Fibroblast of skin of back (primary cell): ENCODE measurements at regions not wholly inside any gene's neighbourhood (a gene's known extent, or its start where the extent isn't known, plus 50 kb on each side); places are given as distances from the start of the nearest gene placed in this dataset.
"Not testable (repeated sequence)": the region's sequence is repeated elsewhere in the genome, so short reads cannot be mapped to it uniquely, and the experiment has no call there.

Source experiments
- DNase-seq: peaks from one replicate; pipeline ENCODE4 v3.0.0-alpha.2; 2013

DNA sequence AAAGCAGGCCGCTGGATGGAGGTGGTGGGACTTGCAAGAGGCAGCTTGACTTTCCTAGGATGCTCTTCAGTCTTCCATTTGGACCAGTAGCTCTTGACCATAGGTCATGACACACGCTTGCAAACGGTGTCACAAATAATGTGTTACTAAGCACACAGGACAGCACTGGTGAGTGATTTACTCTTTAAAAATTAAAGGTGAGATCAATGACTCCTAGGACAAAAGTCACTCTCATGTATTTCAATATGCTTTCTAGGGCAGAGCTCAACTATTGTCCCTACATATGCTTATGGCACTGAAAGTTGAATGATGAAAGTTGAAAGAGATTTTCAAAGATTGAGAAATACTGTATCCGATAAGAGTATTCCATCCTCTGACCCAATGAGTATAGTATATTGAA is 496.7 kb downstream of the EBF1 start:
- no peak for DNase-seq

DNA sequence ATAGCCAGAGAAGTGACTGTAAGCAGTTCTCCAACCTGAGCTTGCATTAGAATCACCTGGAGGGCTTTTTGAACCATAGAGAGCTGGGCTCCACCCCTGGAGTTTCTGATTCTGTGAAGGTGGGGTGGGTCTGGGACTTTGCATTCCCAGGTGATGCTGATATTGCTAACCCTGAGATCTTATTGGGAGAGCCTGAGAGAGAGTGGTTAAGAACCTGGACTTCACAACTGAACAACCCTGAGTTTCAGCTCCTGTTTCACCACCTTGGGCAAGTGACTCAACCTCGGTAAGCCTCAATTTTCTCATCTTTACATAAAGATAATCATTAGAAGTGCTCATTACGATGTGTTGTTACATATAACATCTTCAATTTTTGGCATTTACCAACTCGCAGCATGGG is 498.6 kb downstream of the EBF1 start:
- DNase-seq: no peak

DNA sequence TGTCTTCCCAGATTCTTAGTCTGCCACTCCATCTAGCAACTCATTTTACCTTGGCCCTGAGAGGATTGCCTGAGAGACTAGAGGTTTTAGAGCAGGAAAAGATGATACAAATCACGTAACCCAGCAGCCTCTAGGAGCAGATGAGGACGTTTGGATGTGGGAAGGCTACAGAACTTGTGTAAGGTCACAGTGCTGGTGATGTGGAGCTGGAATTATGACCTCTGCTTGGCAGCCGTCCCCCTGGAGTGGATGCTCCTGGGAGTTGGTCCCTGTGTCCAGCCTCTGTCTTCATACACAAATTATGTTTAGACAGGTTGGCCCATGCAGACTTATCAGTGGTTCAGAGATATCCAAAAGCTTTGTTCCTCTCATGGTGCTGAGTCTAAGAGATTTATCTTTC is 499.0 kb downstream of the EBF1 start:
- no peak for DNase-seq

DNA sequence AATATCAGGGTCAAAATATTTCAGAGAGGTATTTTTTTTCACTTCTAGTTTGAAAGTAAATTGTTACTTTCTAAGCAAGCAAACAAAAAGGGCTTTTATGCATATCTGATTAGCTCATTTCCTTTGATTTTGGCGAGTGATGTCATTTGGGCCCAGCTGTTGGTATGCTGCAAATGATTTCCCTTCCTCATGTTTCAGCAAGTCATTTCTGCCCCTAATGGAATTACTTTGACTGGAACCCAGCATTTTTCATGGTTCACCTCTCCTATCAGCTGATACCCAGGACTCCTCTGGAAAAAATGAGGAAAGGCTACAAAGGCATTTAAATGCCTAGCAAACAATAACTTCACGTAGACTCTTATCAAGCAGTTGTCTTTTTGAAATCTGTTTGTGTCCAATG is 500.6 kb downstream of the EBF1 start:
- peak; percentile 44 for DNase-seq

DNA sequence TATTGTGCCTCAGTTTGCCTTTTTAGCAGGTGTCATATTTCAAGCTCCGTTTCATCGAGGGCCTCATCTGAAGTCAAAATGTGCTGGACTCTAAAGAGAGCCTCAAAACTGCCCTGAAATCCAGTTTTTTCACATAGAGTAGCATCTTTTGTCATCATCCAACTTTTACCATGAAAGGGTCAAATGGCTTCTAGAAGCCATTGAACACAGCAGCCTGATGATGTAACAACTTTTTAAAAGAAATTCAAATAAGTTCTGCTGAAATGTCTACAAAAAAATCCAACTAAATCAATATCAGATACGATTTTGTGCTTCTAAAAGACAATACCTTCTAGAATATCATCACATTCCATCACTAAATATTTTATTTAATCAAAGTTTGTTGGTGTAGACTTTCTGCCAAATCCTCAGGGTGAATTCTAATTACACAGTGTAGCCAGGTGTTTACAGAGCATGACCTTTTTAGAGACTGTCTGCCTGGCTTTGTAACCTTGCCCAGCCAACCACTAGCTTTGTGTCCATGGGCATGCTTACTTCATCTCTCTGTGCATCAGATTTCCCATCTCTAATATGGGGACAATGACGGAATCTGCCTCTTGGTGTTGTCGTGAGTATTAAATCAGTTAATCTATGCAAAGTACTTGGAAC is 505.0 kb downstream of the EBF1 start:
- no peak for DNase-seq

DNA sequence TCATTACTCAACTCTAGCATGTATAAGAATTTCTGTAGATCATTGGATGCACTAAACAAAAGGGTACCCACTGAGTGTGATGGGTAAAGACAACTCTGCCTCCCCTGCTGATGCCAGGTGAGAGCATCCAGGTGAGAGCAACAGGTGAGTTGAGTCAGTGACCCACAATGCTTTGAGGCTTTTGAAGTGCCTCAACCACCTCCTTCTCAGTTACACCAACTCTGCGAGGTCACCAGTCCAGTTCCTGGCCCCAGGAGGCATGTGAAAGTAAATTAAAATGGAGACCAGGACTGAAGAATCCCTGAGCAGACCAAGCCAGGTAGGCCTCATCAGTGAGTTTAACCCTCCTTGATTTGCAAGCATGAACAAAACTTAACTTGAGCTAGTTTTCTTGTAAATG is 505.8 kb downstream of the EBF1 start:
- no peak for DNase-seq

DNA sequence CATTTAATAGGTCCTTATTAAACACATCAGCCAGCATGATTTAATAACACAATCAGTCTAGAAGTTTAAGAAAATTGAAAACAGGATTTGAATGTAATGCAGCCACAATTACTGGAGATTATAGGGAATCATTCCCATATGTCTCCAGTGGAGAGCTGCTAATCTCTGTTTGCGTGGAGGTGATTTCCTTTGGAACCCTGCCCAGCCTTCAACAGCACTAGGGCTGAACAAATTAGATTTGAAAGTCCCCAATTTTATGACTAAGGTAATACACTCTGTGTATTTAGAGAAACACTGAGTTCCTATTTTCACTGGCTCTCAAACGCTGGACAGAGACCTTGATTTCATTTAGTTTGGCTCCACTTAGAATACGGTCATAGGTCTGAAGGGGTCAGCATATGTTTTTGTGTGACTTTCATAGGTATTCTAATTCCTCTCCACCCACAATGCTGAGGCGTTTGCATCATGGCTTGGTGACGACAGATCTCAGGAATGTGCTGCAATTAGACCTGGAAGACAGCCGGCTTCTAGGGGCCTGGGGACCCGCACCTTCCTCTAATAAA is 508.3 kb downstream of the EBF1 start:
- DNase-seq: peak; percentile 66

DNA sequence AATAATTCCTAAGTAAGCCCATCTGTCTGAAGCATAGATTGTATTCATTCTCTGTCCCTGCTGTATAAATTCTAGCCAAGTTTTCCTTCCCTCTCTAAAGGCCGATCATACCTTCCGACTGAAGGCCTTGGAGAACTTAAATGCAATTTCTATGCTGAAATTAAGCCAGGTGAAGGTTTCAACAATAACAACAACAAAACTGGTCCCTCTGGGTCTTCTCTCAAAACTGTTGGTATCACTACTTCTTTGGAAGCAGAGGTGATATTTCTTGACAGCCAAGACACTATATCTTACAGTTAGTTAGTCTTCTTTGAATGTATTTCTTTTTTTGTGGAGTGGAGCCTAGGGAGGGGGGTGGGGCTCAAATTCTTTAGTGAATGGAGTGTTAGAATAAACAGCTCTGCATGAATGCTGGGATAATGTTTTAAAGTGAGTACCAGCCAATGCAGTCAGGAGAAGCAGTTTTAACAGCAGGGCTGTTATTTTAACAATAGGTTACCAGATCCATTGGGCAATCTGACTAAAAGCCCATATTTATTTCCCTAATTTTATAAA is 508.9 kb downstream of the EBF1 start:
- no peak for DNase-seq

DNA sequence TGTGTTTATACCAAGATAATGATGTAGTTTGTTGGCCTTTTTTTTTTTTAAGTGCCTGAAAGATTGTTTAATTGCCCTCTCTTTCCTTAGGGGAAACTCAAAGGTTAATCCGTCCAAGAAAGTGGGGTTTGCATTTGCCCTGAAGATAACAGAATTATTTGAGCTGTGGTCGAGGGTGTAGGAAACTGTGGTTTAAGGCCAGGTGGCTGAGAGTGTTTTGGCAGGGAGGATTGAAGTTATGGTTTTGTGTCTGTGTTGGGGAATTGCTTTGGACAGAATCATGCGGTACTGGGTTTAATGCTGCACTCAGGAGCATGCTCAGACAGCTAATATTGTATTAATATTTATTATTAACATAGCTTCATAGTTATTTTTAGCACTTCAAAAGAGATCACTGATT is 509.8 kb downstream of the EBF1 start:
- no peak for DNase-seq

DNA sequence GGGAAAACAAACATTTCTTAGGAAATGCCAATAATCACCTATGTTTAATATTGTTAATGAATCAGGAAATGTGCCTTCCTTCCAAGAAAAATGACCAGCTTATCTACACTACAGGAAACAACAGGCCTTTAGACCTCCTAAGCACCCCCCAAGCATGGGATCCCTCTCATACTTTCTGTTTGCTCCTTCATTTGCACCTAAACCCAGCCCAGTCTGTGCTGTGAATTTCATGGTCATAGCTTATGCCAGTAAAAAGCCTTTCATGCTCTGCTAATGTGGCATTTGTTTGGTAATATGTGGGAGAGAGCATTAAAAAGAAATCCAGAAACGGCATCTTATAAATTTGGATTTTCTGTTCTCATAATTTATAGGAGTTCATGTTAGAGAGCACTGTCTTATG is 511.1 kb downstream of the EBF1 start:
- DNase-seq: no peak

DNA sequence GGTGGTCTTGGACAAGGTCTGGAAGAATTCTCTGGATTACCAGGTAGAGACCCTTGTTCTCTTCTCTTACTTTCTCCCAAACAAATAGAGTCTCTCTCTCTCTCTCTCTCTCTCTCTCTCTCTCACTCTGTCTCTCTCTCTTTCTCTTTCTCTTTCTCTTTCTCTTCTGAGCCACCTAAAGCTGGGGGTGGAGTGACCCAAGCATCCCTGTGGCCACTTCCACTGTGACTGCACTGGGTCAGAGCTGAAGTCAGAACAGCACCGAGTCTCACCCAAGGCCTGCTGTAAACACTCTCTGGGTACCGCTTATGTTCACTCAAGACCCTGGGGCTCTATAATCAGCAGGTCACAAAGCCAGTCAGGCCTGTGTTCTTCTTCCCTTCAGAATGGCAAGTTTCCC is 513.7 kb downstream of the EBF1 start:
- DNase-seq: no peak

DNA sequence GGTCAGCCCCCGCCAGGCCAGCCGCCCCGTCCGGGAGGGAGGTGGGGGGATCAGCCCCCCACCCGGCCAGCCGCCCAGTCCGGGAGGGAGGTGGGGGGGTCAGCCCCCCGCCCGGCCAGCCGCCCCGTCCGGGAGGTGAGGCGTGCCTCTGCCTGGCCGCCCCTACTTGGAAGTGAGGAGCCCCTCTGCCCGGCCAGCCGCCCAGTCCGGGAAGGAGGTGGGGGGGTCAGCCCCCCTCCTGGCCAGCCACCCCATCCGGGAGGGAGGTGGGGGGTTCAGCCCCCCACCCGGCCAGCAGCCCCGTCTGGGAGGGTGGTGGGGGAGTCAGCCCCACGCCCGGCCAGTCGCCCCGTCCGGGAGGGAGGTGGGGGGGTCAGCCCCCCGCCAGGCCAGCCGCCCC is 517.0 kb downstream of the EBF1 start:
- DNase-seq: not testable (repeated sequence)

DNA sequence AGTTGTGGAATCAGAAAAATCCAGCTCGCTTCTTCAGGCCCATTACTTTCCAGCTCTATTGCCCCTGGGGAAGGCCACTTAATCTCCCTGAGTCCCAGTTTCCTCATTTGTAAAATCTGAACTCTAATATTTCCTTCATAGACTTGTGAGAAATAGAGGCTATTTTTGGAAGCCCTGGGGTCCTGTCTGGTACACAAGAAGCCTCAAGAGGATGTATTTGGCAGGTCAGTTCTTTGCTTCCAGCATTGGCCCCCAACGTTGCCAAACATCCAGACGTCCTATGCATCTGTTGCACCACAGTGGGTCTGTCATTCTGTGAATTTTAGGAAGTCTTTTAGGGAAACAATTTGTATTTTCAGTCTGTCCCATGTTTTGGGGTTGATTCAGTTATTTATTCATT is 525.9 kb downstream of the EBF1 start:
- DNase-seq: no peak

DNA sequence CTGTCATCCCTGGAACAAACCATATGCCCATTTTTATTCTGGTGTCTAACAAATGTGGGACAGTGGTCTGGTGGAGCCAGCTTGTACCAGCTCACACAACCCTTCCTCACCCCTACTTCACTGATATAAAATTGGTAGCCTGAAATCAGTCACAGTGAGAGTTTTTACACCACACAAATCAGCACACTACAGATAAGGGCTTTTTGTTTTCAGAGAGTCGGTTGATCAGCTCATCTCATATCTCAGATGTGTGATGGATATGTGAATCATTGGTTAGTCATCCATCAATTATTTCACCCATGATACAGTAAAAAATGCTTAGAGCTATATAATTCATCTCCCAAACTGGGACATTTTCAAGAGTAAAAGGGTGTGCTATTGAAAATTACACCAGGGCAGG is 529.2 kb downstream of the EBF1 start:
- peak; percentile 27 for DNase-seq

DNA sequence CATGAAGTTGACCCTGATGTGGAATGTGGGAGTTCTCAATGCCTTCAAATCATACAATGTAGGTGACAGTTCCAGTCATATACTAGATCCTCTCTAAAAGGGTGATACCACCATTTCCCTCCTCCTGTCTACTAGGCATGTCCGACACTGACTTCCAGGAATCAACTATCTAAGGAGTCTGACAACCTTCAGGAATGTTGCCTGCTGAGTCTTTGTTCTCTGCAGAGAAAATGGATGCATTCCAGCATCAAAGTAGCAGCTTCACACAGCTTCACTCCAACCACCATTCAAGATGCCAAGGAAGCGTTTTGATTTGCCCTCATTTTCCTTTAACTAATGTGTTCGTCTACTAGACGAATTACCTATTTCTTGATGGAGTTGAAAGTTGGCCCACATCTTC is 530.2 kb downstream of the EBF1 start:
- peak; percentile 19 for DNase-seq

DNA sequence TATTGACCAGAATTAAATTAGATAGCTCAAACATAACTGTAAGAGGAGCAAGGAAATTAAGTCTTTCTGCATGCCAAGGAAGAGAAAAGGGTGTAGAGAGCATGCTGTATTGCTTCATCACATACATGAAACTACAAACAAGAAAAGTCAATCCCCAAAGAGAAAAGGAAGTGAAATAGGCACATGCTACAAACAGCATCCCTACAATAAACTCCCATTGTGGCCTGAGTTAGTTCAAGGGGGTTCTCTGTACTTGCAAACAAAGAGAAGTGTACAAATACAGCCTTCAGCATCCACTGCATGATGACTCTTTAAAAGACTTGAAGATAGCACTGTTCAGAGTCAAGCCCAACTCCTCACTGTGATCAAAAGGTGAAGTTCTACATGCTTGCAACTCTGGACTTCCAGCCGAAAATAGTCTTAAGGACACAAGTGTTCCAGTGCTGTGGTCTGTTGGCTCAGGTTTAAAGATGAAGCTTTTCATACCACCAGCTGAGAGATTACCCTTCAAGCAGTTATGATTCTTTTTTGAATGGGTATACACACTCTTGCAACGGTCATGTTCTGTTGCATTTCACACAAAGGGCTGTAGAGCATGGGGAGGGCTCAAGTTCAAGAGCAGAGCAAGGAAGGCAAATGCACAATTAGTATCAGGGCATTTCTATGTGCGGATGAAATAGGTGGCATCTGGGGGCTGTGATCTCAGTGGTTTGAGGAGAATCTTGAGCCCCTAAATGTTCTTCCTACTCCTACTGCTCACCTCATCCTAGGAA is 534.5 kb downstream of the EBF1 start:
- no peak for DNase-seq

DNA sequence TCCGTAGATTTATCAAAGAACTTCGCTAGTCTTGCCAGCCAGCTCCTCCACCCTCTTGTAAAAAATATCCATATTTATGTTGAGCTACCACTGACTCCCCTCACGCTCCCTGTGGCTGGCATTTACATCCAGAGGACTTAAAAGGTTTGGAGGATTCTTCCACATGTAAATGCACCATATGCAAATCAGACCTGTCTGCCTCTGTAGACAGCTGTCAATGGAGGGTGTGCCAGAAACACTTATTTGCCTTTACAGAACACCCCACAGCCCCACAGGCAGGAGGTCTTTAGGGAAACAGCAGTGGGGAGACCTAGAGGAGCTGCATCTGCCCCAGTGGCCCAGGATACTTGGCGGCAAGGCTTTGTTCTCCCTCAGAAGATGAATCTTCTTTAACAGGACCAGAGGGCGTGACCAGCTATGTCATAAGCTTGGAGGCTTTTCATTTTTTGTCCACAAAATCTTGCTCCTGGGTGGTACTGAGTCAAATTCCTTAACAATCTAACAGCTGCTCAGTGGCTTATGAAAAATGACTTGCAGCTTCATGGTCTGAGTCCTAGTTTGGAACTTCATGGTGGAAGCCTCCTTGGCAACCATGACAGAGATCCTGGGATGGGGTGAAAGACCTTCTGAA is 535.8 kb downstream of the EBF1 start:
- DNase-seq: no peak

DNA sequence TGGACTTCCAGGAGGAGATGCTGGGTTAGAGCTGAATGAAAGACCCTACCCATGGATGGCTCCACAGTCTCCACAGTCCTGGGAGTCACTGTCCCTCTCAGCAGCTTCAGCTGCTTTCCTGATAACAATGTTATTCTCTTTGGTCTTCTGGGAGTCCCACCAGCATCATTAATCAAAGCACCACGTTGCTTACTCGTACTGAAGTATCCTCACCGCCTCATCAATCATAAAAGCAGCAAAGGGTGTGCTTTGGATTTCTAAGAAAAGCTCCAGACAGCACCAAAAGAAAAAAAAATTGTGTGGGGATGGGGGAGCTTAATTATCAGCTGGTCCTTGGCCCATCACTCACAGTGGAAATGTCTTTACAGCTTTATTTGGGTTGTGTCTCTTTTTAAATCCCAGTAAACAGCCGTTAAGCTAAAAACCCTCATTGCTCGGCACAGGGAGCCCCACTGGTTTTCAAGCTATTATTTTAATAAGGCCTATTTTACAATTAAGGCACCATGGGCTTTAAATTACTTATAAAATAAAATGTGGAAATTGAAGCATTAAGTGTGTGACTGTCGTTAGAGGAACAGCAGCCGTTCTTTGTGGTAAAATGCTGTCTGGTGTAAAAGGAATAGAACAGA is 538.0 kb downstream of the EBF1 start:
- DNase-seq: no peak

DNA sequence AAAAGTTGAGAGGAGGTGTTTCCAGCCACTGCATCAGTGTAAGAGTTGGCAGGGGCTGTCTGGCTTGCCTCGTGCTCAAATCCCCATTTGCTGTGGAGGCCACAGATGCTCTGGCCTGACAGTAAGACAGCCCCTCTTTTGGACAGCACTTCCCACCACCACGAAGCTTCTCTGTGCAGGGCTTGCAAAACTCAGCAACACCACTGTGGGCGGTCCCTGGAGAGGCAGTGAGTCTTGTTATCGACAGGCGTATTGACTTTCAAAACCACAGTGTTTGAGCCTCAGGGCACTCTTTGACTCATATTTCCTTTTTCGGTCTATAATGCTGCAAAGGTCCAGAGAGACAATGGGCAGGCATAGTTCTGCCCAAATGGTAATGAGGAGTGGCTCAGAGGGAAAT is 539.5 kb downstream of the EBF1 start:
- DNase-seq: peak; percentile 60

DNA sequence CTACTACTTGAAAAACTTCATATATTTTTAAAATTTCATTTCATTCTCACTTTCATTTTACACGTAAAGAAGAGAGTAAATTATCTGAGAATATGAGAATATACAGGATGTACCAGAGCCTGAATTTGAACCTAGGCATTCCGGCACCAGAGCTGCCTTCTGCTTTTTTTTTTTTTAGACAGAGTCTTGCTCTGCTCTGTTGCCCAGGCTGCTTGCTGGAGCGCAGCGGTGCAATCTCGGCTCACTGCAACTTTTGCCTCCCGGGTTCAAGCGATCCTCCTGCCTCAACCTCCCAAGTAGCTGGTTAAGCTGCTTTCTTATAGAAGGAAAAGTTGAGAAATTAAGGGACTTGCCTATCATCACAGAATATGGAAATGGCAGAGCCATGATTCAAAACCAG is 540.1 kb downstream of the EBF1 start:
- DNase-seq: no peak

DNA sequence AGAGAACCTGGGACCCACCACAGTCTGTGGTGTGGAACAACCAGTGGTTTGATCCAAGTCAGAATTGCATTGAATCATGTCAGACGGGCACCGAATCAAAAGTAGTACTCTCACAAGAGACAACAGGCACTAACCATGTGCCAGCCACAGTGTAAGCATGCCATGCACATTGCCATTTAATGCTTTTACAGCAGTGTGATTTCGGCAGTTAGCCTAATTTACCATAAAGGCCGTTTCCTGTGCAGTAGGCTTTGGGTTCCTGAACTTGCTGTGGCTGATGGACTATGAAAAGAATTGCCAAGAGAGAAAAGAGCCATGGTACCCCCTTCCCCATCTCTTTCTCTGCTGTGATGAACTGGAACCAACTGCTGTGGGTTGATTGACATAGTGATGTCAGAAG is 540.6 kb downstream of the EBF1 start:
- DNase-seq: no peak

DNA sequence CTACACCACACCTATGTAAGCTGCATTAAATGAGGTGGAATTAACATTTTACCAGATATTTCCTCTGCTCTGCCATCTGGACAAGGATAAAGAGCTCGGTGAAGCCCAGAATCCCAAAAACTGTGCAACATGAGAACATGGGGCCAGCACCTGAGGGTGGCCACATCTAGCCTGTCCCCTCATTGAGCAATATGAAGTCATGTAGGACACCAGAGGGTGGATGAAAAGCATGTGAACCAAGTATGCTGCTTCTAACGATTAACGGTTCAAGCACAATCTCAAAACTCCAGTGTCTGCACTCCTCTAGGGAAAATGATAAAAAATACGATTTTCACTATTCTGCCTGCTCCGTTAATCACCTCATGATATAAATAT is 545.8 kb downstream of the EBF1 start:
- DNase-seq: no peak
